ENCODE measurements at regions not wholly inside any gene's neighbourhood (a gene's known extent, or its start where the extent isn't known, plus 50 kb on each side); places are given as distances from the start of the nearest gene placed in this dataset.

DNA sequence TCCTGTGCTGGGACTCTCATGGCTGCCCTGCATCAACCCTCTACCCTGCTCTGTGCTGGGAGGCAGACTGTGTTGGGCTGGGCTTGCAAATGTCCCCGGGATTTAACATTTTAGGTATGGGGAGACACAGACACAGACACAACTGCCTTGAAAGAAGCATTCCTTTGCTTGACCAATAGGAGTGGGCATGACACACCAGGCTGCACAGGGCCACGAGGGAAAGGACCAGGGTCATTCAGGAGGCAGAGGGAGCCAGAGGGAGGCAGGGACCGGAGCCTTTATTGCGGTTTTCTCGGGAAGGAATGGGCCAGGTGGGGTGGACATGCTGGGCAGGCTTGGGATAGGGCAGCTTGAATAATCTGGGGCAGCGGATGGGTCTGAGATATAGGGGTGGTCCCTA, 238.7 kb upstream of the COPS8 start:
- in situ Hi-C loops (cut with MboI; ENCODE audit: low sequenced_read_pairs, unreplicated experiment): no loop called here
- TF ChIP-seq, protein P1, sequence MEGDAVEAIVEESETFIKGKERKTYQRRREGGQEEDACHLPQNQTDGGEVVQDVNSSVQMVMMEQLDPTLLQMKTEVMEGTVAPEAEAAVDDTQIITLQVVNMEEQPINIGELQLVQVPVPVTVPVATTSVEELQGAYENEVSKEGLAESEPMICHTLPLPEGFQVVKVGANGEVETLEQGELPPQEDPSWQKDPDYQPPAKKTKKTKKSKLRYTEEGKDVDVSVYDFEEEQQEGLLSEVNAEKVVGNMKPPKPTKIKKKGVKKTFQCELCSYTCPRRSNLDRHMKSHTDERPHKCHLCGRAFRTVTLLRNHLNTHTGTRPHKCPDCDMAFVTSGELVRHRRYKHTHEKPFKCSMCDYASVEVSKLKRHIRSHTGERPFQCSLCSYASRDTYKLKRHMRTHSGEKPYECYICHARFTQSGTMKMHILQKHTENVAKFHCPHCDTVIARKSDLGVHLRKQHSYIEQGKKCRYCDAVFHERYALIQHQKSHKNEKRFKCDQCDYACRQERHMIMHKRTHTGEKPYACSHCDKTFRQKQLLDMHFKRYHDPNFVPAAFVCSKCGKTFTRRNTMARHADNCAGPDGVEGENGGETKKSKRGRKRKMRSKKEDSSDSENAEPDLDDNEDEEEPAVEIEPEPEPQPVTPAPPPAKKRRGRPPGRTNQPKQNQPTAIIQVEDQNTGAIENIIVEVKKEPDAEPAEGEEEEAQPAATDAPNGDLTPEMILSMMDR (IDR thresholded peaks at IDR 0.05; ENCODE audit: borderline replicate concordance, control extremely low read depth, extremely low read depth, insufficient read depth, missing control alignments): no peak

GRCh38 chr2:236847538-236848263, 238.0 kb upstream of the COPS8 start:
- in situ Hi-C loops (cut with MboI; ENCODE audit: low sequenced_read_pairs, unreplicated experiment): no loop called here
- DNase-seq (ENCODE audit: low spot score): no peak
- TF ChIP-seq, protein P1 (IDR thresholded peaks at IDR 0.05; ENCODE audit: borderline replicate concordance, control extremely low read depth, extremely low read depth, insufficient read depth, missing control alignments): no peak

More for the DNA sequence above, 238.7 kb upstream of the COPS8 start:
- DNase-seq (ENCODE audit: low spot score): no peak

GRCh38 chr2:236848501-236848900, 237.2 kb upstream of the COPS8 start:
- no peak for DNase-seq (ENCODE audit: low spot score)
- in situ Hi-C loops (cut with MboI; ENCODE audit: low sequenced_read_pairs, unreplicated experiment): no loop called here
- TF ChIP-seq, protein P1 (IDR thresholded peaks at IDR 0.05; ENCODE audit: borderline replicate concordance, control extremely low read depth, extremely low read depth, insufficient read depth, missing control alignments): no peak

GRCh38 chr2:236849508-236849907, 236.2 kb upstream of the COPS8 start:
- in situ Hi-C loops (cut with MboI; ENCODE audit: low sequenced_read_pairs, unreplicated experiment): no loop called here
- no peak for DNase-seq (ENCODE audit: low spot score)
- TF ChIP-seq, protein P1 (IDR thresholded peaks at IDR 0.05; ENCODE audit: borderline replicate concordance, control extremely low read depth, extremely low read depth, insufficient read depth, missing control alignments): no peak

DNA sequence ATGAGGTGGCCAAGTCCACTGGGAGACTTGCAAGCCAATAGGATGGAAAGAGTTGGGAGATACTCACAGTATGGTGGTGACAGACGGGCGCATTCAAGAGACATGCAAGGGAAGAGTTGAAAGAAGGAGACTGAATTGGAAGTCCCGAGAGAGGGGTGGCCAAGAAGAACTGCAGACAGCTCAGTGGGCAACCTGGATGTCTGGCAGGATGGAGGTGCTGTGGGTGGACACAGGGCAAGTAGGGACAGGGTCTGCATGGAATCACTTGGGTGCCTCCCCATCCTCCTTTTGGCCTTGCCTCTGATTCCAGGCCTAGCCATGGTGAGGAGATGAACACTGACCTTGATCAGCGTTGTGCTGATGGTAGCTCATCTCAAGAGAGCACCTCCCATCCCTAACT, 235.7 kb upstream of the COPS8 start:
- TF ChIP-seq, protein P1 (IDR thresholded peaks at IDR 0.05; ENCODE audit: borderline replicate concordance, control extremely low read depth, extremely low read depth, insufficient read depth, missing control alignments): no peak
- DNase-seq (ENCODE audit: low spot score): no peak
- in situ Hi-C loops (cut with MboI; ENCODE audit: low sequenced_read_pairs, unreplicated experiment): no loop called here

DNA sequence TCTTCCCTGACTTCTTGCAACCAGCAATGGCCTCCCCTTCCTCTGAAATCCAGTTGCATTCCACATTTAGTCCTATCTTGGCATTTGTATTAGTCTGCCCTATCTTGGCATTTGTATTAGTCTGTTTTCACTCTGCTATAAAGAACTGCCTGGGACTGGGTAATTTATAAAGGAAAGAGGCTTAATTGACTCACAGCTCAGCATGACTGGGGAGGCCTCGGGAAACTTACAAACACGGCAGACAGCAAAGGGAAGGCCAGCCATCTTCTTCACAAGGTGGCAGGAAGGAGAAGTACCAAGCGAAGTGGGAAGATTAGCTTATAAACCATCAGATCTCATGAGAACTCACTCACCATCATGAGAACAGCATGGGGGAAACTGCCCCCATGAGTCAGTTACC, 234.5 kb upstream of the COPS8 start:
- in situ Hi-C loops (cut with MboI; ENCODE audit: low sequenced_read_pairs, unreplicated experiment): no loop called here

More for the DNA sequence above, 234.5 kb upstream of the COPS8 start:
- no peak for DNase-seq (ENCODE audit: low spot score)
- TF ChIP-seq, protein P1 (IDR thresholded peaks at IDR 0.05; ENCODE audit: borderline replicate concordance, control extremely low read depth, extremely low read depth, insufficient read depth, missing control alignments): no peak

Data from GM13976 (cell line).